T follicular helper cell (primary cell): ENCODE measurements at regions not wholly inside any gene's neighbourhood (a gene's known extent, or its start where the extent isn't known, plus 50 kb on each side); places are given as distances from the start of the nearest gene placed in this dataset.

ENCODE experiments used
- DNase-seq: peaks from one replicate; pipeline ENCODE4 v3.0.0-alpha.2; 2020; ENCODE audit warnings: low read depth

- DNase-seq, result no peak
Measured at GRCh38 chr10:44685220-44685619, 225.9 kb upstream of the TMEM72 start.

- no peak for DNase-seq
Measured at GRCh38 chr10:44685747-44686146, 225.4 kb upstream of the TMEM72 start.

GRCh38 chr10:44689368-44689767 lies 221.8 kb upstream of the TMEM72 start:
- DNase-seq, result no peak

DNA sequence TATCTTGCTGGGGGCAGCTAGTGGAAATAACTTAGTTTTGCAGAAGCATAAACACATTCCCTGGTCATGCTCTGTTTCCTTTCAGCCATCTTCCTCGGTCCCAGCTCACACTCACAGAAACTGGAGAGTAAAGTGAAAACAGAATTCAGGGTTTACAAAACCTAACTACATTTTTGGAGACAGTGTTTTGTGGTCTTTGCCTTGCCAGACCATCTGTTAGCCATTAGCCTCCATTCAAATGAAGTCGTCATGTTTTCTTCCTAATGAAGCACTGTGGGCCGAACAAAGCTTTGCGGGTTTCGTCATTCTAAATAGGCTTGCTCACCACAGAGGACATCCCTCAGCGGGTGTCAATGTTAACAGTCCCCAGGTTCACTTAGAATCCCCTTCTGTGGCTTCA lies 214.6 kb upstream of the TMEM72 start:
- no peak for DNase-seq

GRCh38 chr10:44697116-44697515 lies 214.0 kb upstream of the TMEM72 start:
- no peak for DNase-seq

DNA sequence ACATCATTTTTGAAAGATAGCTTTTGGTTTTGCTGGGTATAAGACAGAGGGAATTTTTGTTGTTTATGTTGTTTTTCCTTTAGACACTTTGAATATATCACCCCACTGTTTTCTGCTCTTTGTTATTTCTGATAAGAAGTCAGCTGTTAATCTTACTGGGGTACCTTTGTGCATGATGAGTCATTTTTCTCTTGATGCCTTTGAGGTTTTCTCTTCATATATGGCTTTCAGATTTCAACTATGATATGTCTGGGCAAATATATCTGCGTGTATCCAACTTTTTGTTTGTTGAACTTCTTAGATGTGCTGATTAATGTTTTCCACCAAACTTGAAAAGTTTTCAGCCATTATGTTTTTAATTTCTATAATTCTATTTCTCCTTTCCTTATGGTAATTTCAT lies 208.6 kb upstream of the TMEM72 start:
- DNase-seq, result no peak

GRCh38 chr10:44703241-44704155 lies 207.6 kb upstream of the TMEM72 start:
- DNase-seq, result no peak

DNA sequence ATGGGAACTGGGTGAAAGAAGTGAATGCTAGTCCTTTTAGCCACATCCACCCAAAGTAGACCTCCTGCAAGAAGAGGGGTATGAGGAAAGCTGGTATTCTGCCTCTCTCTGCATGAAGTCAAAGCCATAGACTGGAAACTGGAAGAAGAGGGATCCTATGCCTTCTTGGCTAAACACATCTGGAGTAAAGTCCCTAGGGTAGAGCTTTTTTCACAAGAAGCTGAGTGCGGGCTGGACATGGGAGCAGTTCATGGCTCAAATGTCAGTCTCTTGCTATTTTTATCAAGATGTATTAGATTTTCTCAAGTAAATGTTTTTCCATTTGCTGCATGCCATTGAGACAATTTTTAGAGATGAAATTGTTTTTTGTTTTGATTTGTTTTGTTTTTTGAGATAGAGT lies 206.5 kb upstream of the TMEM72 start:
- DNase-seq, result no peak

DNA sequence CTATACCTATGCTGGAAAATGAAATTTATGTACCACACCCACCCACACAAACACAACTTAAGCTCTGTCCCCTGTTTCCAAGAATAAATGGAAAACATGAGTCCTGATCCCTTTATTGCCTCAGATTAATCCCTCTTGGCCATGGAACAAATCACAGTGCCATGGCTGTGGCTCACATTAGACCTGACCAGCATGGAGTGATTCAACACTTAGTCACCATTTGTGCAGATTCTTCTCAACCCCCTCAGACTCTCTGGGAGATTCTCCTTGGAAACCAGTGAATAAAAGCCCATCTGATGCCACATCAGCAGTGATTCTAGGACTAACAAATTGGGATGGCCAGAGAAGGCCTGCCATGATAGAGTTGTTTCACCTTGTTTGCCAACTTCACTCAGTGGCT lies 204.4 kb upstream of the TMEM72 start:
- DNase-seq, result no peak

DNA sequence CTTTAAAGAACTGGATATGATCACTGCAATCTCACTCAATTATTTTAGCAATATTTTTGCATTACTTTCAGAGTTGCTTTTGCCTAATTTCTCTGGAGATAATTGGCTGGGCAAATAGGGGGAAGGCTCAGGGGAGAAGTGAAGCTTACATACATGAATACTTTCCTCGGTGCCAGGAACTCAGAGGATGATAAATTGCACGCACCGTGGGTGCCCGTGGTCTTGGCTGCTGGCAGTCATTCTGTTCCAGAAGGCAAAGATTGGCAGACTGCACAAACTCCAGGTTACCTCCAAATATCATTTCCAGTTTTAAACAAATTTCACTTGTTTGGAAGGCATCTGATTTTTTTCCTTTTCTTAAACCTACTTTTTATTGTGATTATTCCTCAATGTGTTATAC lies 197.8 kb upstream of the TMEM72 start:
- DNase-seq, result no peak

- no peak for DNase-seq
Measured at GRCh38 chr10:44714451-44714850, 196.7 kb upstream of the TMEM72 start.

- DNase-seq, result no peak
Measured at GRCh38 chr10:44715136-44715535, 196.0 kb upstream of the TMEM72 start.

GRCh38 chr10:44716470-44717015 lies 194.6 kb upstream of the TMEM72 start:
- DNase-seq, result no peak

DNA sequence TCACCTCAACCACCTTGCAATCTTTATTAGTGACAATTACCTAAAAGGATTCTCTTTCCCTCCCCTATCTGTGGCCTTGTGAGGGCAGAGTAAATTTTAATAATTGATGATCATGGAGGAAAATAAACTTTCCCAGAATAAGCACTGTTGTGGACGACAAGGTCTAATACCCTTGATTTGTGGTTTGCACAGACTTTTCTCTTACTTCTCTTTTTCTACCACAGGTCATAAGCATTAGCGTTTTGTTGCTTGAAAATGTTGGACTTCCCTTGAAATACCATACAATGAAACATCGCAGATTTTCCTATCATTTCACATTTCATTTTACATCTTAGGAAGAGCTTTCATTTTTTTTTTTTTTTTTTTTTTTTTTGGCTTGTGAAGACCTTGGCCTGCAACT lies 188.1 kb upstream of the TMEM72 start:
- DNase-seq, result no peak

- DNase-seq, result no peak
Measured at GRCh38 chr10:44723619-44724325, 187.4 kb upstream of the TMEM72 start.

GRCh38 chr10:44724415-44725174 lies 186.5 kb upstream of the TMEM72 start:
- no peak for DNase-seq

DNA sequence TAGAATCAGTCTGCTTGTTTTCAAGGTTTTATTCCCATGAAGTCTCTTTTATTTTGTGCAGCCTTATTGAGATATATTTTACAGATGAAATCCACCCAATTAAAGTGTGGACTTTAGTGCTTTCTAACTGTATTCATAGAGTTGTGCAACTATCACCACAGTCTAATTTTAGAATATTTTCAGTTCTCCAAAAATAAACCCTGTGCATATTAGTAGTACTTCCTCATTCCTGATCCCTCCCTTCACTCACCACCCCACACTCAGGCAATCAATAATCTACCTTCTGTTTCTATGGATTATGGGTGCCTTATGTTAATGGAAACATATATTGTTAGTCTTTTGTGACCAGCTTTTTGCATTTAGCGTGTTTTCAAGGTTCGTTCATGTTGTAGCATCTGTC lies 185.7 kb upstream of the TMEM72 start:
- no peak for DNase-seq

GRCh38 chr10:44731283-44731682 lies 179.9 kb upstream of the TMEM72 start:
- DNase-seq, result no peak

GRCh38 chr10:44733501-44734488 lies 177.3 kb upstream of the TMEM72 start:
- DNase-seq, result no peak

DNA sequence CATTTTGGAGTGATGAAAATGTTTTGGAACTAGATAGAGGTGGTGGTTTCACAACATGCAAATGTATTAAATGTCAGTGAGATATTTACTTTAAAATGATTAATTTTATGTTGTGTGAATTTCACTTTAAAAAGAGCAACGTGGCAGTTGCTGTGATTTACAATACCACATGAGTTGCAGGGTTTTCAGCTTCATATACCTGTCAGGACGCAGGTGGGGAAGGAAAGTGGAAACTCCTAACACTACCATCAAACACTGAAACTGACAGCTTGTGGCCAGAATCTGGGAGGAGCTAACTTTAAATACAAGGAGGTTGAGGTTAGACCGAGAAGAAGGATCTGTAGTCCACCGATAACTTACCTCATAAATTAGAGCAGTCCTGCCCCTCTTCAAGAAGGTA lies 168.9 kb upstream of the TMEM72 start:
- no peak for DNase-seq

- no peak for DNase-seq
Measured at GRCh38 chr10:44743535-44743934, 167.6 kb upstream of the TMEM72 start.
